Suprapubic skin (tissue), 4 donors: ENCODE measurements at regions not wholly inside any gene's neighbourhood (a gene's known extent, or its start where the extent isn't known, plus 50 kb on each side); places are given as distances from the start of the nearest gene placed in this dataset.

ENCODE experiments used
- DNase-seq, 2 donors: peaks; one replicate each; pipeline ENCODE4 v3.0.0-alpha.2; 2019; ENCODE audit warnings: low spot score in 2 of 2
- H3K27ac ChIP-seq: fragments of 200-600 bp; sonication (generic); one replicate; pipeline ENCODE4 v1.5.1; 2019
- H3K27me3 ChIP-seq: fragments of 200-600 bp; sonication (generic); one replicate; pipeline ENCODE4 v1.5.1; 2019
- H3K36me3 ChIP-seq: fragments of 200-600 bp; sonication (generic); one replicate; pipeline ENCODE4 v1.5.1; 2019
- H3K4me1 ChIP-seq: fragments of 200-600 bp; sonication (generic); one replicate; pipeline ENCODE4 v1.5.1; 2019
- H3K4me3 ChIP-seq: fragments of 200-600 bp; sonication (generic); one replicate; pipeline ENCODE4 v1.5.1; 2019; ENCODE audit warnings: mild to moderate bottlenecking
- H3K9me3 ChIP-seq: fragments of 200-600 bp; sonication (generic); one replicate; pipeline ENCODE4 v1.5.1; 2019
- CTCF ChIP-seq, 2 donors: fragments of 200-600 bp in 1 of 2; fragments of 450-650 bp in 1 of 2; sonication (generic) in 1 of 2; IDR thresholded peaks; one replicate each; pipeline ENCODE4 v1.5.1; 2016 to 2019; ENCODE audit warnings: antibody characterized with exemption in 2 of 2, mild to moderate bottlenecking in 1 of 2, moderate library complexity in 1 of 2
- EP300 ChIP-seq: sonication (generic); formaldehyde crosslinking; IDR thresholded peaks from one replicate; pipeline ENCODE4 v1.6.1; 2017; ENCODE audit warnings: antibody characterized with exemption
- POLR2A ChIP-seq, 2 donors: fragments of 450-650 bp; IDR thresholded peaks; one replicate each; pipeline ENCODE4 v1.6.1; 2017; ENCODE audit warnings: antibody characterized with exemption in 2 of 2, mild to moderate bottlenecking in 2 of 2, moderate library complexity in 2 of 2
- POLR2AphosphoS5 ChIP-seq, 3 donors: sonication (generic); formaldehyde crosslinking; IDR thresholded peaks; one replicate each; pipeline ENCODE4 v1.6.1; 2017; ENCODE audit warnings: antibody characterized with exemption in 3 of 3
- WGBS: methylation state at CpG from one replicate; pipeline ENCODE4 v1.1.5; 2018; 5-methylcytosine and 5-hydroxymethylcytosine counted together

- no peak overlapping the region for H3K4me3 ChIP-seq
- TF ChIP-seq POLR2AphosphoS5 (IDR thresholded peaks at IDR 0.05) (no peak), CTCF (IDR thresholded peaks at IDR 0.05) (no peak), EP300 (no peak), POLR2A (IDR thresholded peaks at IDR 0.05) (no peak)
- no peaks in the 10 kb centered on the region for H3K36me3 ChIP-seq
- no peak overlapping the region for H3K27ac ChIP-seq
- H3K4me1 ChIP-seq, result no peaks in the 10 kb centered on the region
- 69% methylated on average over 1 of the region's 1 CpG for WGBS
- no peaks in the 10 kb centered on the region for H3K9me3 ChIP-seq
- H3K27me3 ChIP-seq, result no peaks in the 10 kb centered on the region
- no peak for DNase-seq
Measured at GRCh38 chr6:68546620-68547019, 88.5 kb upstream of the ADGRB3 start.

GRCh38 chr6:68544450-68544849, 90.6 kb upstream of the ADGRB3 start:
- Histone ChIP-seq H3K4me3 (no peak overlapping the region), H3K9me3 (no peaks in the 10 kb centered on the region), H3K27ac (no peak overlapping the region), H3K27me3 (no peaks in the 10 kb centered on the region), H3K4me1 (no peaks in the 10 kb centered on the region), H3K36me3 (no peaks in the 10 kb centered on the region)
- no peak for DNase-seq
- WGBS, result 57% methylated on average over 3 of the region's 3 CpGs
- TF ChIP-seq POLR2AphosphoS5 (IDR thresholded peaks at IDR 0.05) (no peak), POLR2A (IDR thresholded peaks at IDR 0.05) (no peak), EP300 (no peak), CTCF (IDR thresholded peaks at IDR 0.05) (no peak)

GRCh38 chr6:68533339-68533795, 101.7 kb upstream of the ADGRB3 start:
- DNase-seq, result no peak
- H3K4me1 ChIP-seq, result no peaks in the 10 kb centered on the region
- H3K4me3 ChIP-seq, result no peak overlapping the region
- WGBS, result 90% methylated on average over 7 of the region's 21 CpGs
- no peaks in the 10 kb centered on the region for H3K36me3 ChIP-seq
- no peaks in the 10 kb centered on the region for H3K27me3 ChIP-seq
- TF ChIP-seq EP300, result no peak
- no peak for TF ChIP-seq POLR2A (IDR thresholded peaks at IDR 0.05)
- TF ChIP-seq POLR2AphosphoS5 (IDR thresholded peaks at IDR 0.05), result no peak
- no peak for TF ChIP-seq CTCF (IDR thresholded peaks at IDR 0.05)
- no peak overlapping the region for H3K27ac ChIP-seq
- H3K9me3 ChIP-seq, result no peaks in the 10 kb centered on the region

GRCh38 chr6:68527691-68528090, 107.4 kb upstream of the ADGRB3 start:
- no peaks in the 10 kb centered on the region for H3K36me3 ChIP-seq
- no peak overlapping the region for H3K27ac ChIP-seq
- H3K27me3 ChIP-seq, result no peaks in the 10 kb centered on the region
- no peak for TF ChIP-seq CTCF (IDR thresholded peaks at IDR 0.05)
- TF ChIP-seq EP300, result no peak
- TF ChIP-seq POLR2AphosphoS5 (IDR thresholded peaks at IDR 0.05), result no peak
- TF ChIP-seq POLR2A (IDR thresholded peaks at IDR 0.05), result no peak
- H3K4me3 ChIP-seq, result no peak overlapping the region
- 91% methylated on average over 4 of the region's 4 CpGs for WGBS
- no peak for DNase-seq
- no peaks in the 10 kb centered on the region for H3K4me1 ChIP-seq
- peaks cover 5% of the 10 kb centered on the region for H3K9me3 ChIP-seq

GRCh38 chr6:68506911-68507310, 128.2 kb upstream of the ADGRB3 start:
- no peak overlapping the region for H3K27ac ChIP-seq
- no peaks in the 10 kb centered on the region for H3K9me3 ChIP-seq
- 81% methylated on average over 6 of the region's 6 CpGs for WGBS
- H3K4me1 ChIP-seq, result no peaks in the 10 kb centered on the region
- DNase-seq, result no peak
- TF ChIP-seq POLR2A (IDR thresholded peaks at IDR 0.05), result no peak
- TF ChIP-seq EP300, result no peak
- TF ChIP-seq CTCF (IDR thresholded peaks at IDR 0.05), result no peak
- TF ChIP-seq POLR2AphosphoS5 (IDR thresholded peaks at IDR 0.05), result no peak
- H3K36me3 ChIP-seq, result no peaks in the 10 kb centered on the region
- no peaks in the 10 kb centered on the region for H3K27me3 ChIP-seq
- no peak overlapping the region for H3K4me3 ChIP-seq
